ENCODE measurements at regions not wholly inside any gene's neighbourhood (a gene's known extent, or its start where the extent isn't known, plus 50 kb on each side); places are given as distances from the start of the nearest gene placed in this dataset.

- no peak overlapping the region for H3K4me3 ChIP-seq (replicated peaks; ENCODE audit: low read depth, low read length)
- no peaks in the 10 kb centered on the region for H3K36me3 ChIP-seq (ENCODE audit: control insufficient read depth, insufficient read depth, low read length)
- no peaks in the 10 kb centered on the region for H3K27me3 ChIP-seq (replicated peaks; ENCODE audit: control insufficient read depth, insufficient read depth, low read length)
- no peak for TF ChIP-seq CTCF (IDR thresholded peaks at IDR 0.05; ENCODE audit: insufficient read depth, low read length, poor library complexity, severe bottlenecking)
- no peak for DNase-seq (ENCODE audit: extremely low read depth, insufficient read length)
Observed at GRCh38 chr14:83316356-83316755, 1782.7 kb upstream of the SEL1L start.

GRCh38 chr14:83320837-83321236 is 1787.2 kb upstream of the SEL1L start:
- H3K36me3 ChIP-seq (ENCODE audit: control insufficient read depth, insufficient read depth, low read length): no peaks in the 10 kb centered on the region
- no peak overlapping the region for H3K4me3 ChIP-seq (replicated peaks; ENCODE audit: low read depth, low read length)
- DNase-seq (ENCODE audit: extremely low read depth, insufficient read length): no peak
- TF ChIP-seq CTCF (IDR thresholded peaks at IDR 0.05; ENCODE audit: insufficient read depth, low read length, poor library complexity, severe bottlenecking): no peak
- no peaks in the 10 kb centered on the region for H3K27me3 ChIP-seq (replicated peaks; ENCODE audit: control insufficient read depth, insufficient read depth, low read length)

- Histone ChIP-seq H3K27me3 (replicated peaks; ENCODE audit: control insufficient read depth, insufficient read depth, low read length) (no peaks in the 10 kb centered on the region), H3K4me3 (replicated peaks; ENCODE audit: low read depth, low read length) (no peak overlapping the region), H3K36me3 (ENCODE audit: control insufficient read depth, insufficient read depth, low read length) (no peaks in the 10 kb centered on the region)
- DNase-seq (ENCODE audit: extremely low read depth, insufficient read length): no peak
- no peak for TF ChIP-seq CTCF (IDR thresholded peaks at IDR 0.05; ENCODE audit: insufficient read depth, low read length, poor library complexity, severe bottlenecking)
Observed at GRCh38 chr14:83331513-83331912, 1797.9 kb upstream of the SEL1L start.

DNA sequence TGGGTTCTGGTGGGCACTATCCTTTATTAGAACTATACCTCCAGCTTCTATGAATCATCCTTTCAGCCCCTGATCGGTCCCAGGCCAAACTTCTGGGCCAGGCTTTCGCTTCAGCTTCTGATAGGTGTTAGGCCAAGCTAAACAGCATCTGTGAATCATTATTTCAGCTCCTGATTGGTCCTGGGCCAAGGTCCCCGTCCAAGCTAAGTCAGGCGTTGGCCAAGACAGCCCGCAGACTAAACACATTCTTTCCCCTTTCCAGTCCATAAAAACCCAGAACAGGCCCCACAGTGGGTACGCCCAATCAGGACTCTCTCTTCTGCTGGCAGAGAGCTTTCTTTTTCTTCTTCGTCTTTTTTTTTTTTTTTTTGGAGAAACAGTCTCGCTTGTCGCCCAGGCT is 1808.9 kb upstream of the SEL1L start:
- Histone ChIP-seq H3K4me3 (replicated peaks; ENCODE audit: low read depth, low read length) (no peak overlapping the region), H3K36me3 (ENCODE audit: control insufficient read depth, insufficient read depth, low read length) (no peaks in the 10 kb centered on the region), H3K27me3 (replicated peaks; ENCODE audit: control insufficient read depth, insufficient read depth, low read length) (no peaks in the 10 kb centered on the region)
- TF ChIP-seq CTCF (IDR thresholded peaks at IDR 0.05; ENCODE audit: insufficient read depth, low read length, poor library complexity, severe bottlenecking): no peak
- no peak for DNase-seq (ENCODE audit: extremely low read depth, insufficient read length)

GRCh38 chr14:83347874-83348273 is 1814.2 kb upstream of the SEL1L start:
- H3K4me3 ChIP-seq (replicated peaks; ENCODE audit: low read depth, low read length): no peak overlapping the region
- H3K27me3 ChIP-seq (replicated peaks; ENCODE audit: control insufficient read depth, insufficient read depth, low read length): no peaks in the 10 kb centered on the region
- no peak for TF ChIP-seq CTCF (IDR thresholded peaks at IDR 0.05; ENCODE audit: insufficient read depth, low read length, poor library complexity, severe bottlenecking)
- H3K36me3 ChIP-seq (ENCODE audit: control insufficient read depth, insufficient read depth, low read length): no peaks in the 10 kb centered on the region
- no peak for DNase-seq (ENCODE audit: extremely low read depth, insufficient read length)

- Histone ChIP-seq H3K4me3 (replicated peaks; ENCODE audit: low read depth, low read length) (no peak overlapping the region), H3K36me3 (ENCODE audit: control insufficient read depth, insufficient read depth, low read length) (no peaks in the 10 kb centered on the region), H3K27me3 (replicated peaks; ENCODE audit: control insufficient read depth, insufficient read depth, low read length) (no peaks in the 10 kb centered on the region)
- no peak for DNase-seq (ENCODE audit: extremely low read depth, insufficient read length)
- no peak for TF ChIP-seq CTCF (IDR thresholded peaks at IDR 0.05; ENCODE audit: insufficient read depth, low read length, poor library complexity, severe bottlenecking)
Observed at GRCh38 chr14:83355609-83356008, 1822.0 kb upstream of the SEL1L start.
